ENCODE measurements at regions not wholly inside any gene's neighbourhood (a gene's known extent, or its start where the extent isn't known, plus 50 kb on each side); places are given as distances from the start of the nearest gene placed in this dataset.

- Histone ChIP-seq H4K20me1 (replicated peaks; ENCODE audit: control insufficient read depth, extremely low read depth, insufficient read depth, low read length) (no peaks in the 10 kb centered on the region), H3K9me1 (replicated peaks; ENCODE audit: control insufficient read depth, extremely low read depth, insufficient read depth, low read length) (no peaks in the 10 kb centered on the region), H3K27ac (ENCODE audit: insufficient read depth, low read depth, low read length) (no peak overlapping the region), H3K9ac (replicated peaks; ENCODE audit: extremely low read depth, insufficient read depth, low read length) (no peak overlapping the region), H3K36me3 (ENCODE audit: control insufficient read depth in 2 of 2, extremely low read depth in 1 of 2, insufficient read depth in 2 of 2, low read length in 2 of 2) (no peaks in the 10 kb centered on the region), H3K4me3 (replicated peaks in 1 of 3; ENCODE audit: insufficient read depth in 1 of 3, low read depth in 1 of 3, low read length in 3 of 3) (no peak overlapping the region), H3K9me3 (replicated peaks; ENCODE audit: control insufficient read depth, insufficient read depth, low read length) (no peaks in the 10 kb centered on the region), H2AFZ (ENCODE audit: low read depth, low read length) (no peak overlapping the region), H3K27me3 (ENCODE audit: control insufficient read depth in 2 of 2, insufficient read depth in 2 of 2, low read length in 2 of 2) (no peaks in the 10 kb centered on the region), H3K79me2 (ENCODE audit: control insufficient read depth, insufficient read depth, low read length) (no peaks in the 10 kb centered on the region), H3K4me1 (ENCODE audit: control insufficient read depth, extremely low read depth, insufficient read depth, low read length) (no peaks in the 10 kb centered on the region), H3K4me2 (ENCODE audit: insufficient read depth, low read length) (no peak overlapping the region)
- no peak for DNase-seq (ENCODE audit: low read depth, low spot score)
- POLR2A ChIA-PET: no interaction called here
- FAIRE-seq: no peak
- CTCF ChIA-PET: no interaction called here
- TF ChIP-seq JUN (IDR thresholded peaks at IDR 0.05; ENCODE audit: borderline replicate concordance, insufficient read depth, insufficient read length, low read depth) (no peak), POLR2A (IDR thresholded peaks at IDR 0.05; ENCODE audit: low read depth, low read length) (no peak), EZH2 (IDR thresholded peaks at IDR 0.05; ENCODE audit: borderline replicate concordance, low read depth, low read length, severe bottlenecking) (no peak), CTCF (IDR thresholded peaks at IDR 0.05; ENCODE audit: extremely low read depth in 1 of 2, insufficient read depth in 1 of 2, low read depth in 1 of 2, low read length in 2 of 2) (no peak), POLR2AphosphoS5 (IDR thresholded peaks at IDR 0.05; ENCODE audit: insufficient read depth, low read depth, low read length) (no peak), MYC (IDR thresholded peaks at IDR 0.05; ENCODE audit: low read depth, low read length) (no peak), FOS (IDR thresholded peaks at IDR 0.05; ENCODE audit: borderline replicate concordance, insufficient read depth, low read length) (no peak), GATA2 (IDR thresholded peaks at IDR 0.05; ENCODE audit: insufficient read depth, insufficient read length, low read depth, low read length) (no peak)
- TF ChIP-seq, protein P1, sequence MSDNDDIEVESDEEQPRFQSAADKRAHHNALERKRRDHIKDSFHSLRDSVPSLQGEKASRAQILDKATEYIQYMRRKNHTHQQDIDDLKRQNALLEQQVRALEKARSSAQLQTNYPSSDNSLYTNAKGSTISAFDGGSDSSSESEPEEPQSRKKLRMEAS (IDR thresholded peaks at IDR 0.05; ENCODE audit: insufficient read depth, insufficient read length): no peak
- dilution Hi-C loops (cut with MboI; ENCODE audit: extremely low pct_ligation_motif_present, low sequenced_read_pairs): no loop called here
- intact Hi-C loops (cut with micrococcal nuclease): no loop called here
- BruUV-seq (replicated peaks): no TSS peak
Observed at GRCh38 chr17:33593991-33594390, 300.9 kb upstream of the ASIC2 start.

Data from endothelial cell of umbilical vein (primary cell).